Hepatocyte (in vitro differentiated cells): ENCODE measurements at regions not wholly inside any gene's neighbourhood (a gene's known extent, or its start where the extent isn't known, plus 50 kb on each side); places are given as distances from the start of the nearest gene placed in this dataset.

Source experiments
- DNase-seq: peaks from one replicate; pipeline ENCODE4 v3.0.0-alpha.2; 2016; ENCODE audit warnings: low spot score
- H2AFZ ChIP-seq: fragments of 200-600 bp; sonication (generic); 2 replicates; pipeline ENCODE4 v1.6.0; 2016; ENCODE audit warnings: antibody characterized with exemption, mild to moderate bottlenecking
- H3K27ac ChIP-seq: fragments of 200-600 bp; sonication (generic); 2 replicates; pipeline ENCODE4 v1.5.1; 2016; ENCODE audit warnings: mild to moderate bottlenecking
- H3K27me3 ChIP-seq: fragments of 200-600 bp; sonication (generic); 2 replicates; pipeline ENCODE4 v1.6.1; 2016
- H3K36me3 ChIP-seq: fragments of 200-600 bp; sonication (generic); replicated peaks from 2 replicates; pipeline ENCODE4 v1.5.1; 2016; ENCODE audit warnings: low read depth; ENCODE audit not compliant: insufficient read depth
- H3K4me1 ChIP-seq: fragments of 200-600 bp; sonication (generic); 2 replicates; pipeline ENCODE4 v1.5.1; 2016; ENCODE audit warnings: mild to moderate bottlenecking, moderate library complexity; ENCODE audit not compliant: insufficient read depth
- H3K4me2 ChIP-seq: fragments of 200-600 bp; sonication (generic); 2 replicates; pipeline ENCODE4 v1.6.0; 2016
- H3K4me3 ChIP-seq: fragments of 200-600 bp; sonication (generic); 2 replicates; pipeline ENCODE4 v1.5.1; 2016; ENCODE audit warnings: mild to moderate bottlenecking
- H3K79me2 ChIP-seq: fragments of 200-600 bp; sonication (generic); 2 replicates; pipeline ENCODE4 v1.6.0; 2017; ENCODE audit warnings: mild to moderate bottlenecking
- H3K9me2 ChIP-seq: fragments of 200-600 bp; sonication (generic); replicated peaks from 2 replicates; pipeline ENCODE4 v1.6.0; 2017; ENCODE audit warnings: mild to moderate bottlenecking; ENCODE audit not compliant: insufficient read depth
- H3K9me3 ChIP-seq: fragments of 200-600 bp; sonication (generic); 2 replicates; pipeline ENCODE4 v1.5.1; 2016; ENCODE audit warnings: low read depth, mild to moderate bottlenecking
- H4K20me1 ChIP-seq: fragments of 200-600 bp; sonication (generic); 2 replicates; pipeline ENCODE4 v1.6.0; 2016; ENCODE audit warnings: mild to moderate bottlenecking; ENCODE audit not compliant: insufficient read depth, poor library complexity, severe bottlenecking
- CTCF ChIP-seq: fragments of 200-600 bp; sonication (generic); IDR thresholded peaks from 2 replicates; pipeline ENCODE4 v1.5.1; 2016; ENCODE audit warnings: antibody characterized with exemption, mild to moderate bottlenecking; ENCODE audit not compliant: poor library complexity
- EZH2 ChIP-seq: fragments of 200-600 bp; sonication (generic); IDR thresholded peaks from 2 replicates; pipeline ENCODE4 v1.6.1; 2016; ENCODE audit warnings: antibody characterized with exemption, mild to moderate bottlenecking, borderline replicate concordance
- EZH2phosphoT487 ChIP-seq: fragments of 200-600 bp; sonication (generic); IDR thresholded peaks from one replicate; pipeline ENCODE4 v1.6.1; 2018; ENCODE audit warnings: antibody characterized with exemption, mild to moderate bottlenecking, low read depth, moderate library complexity; ENCODE audit not compliant: unreplicated experiment, severe bottlenecking
- WGBS: methylation state at CpG from one replicate; pipeline ENCODE4 v1.1.6; 2016; ENCODE audit warnings: low lambda C conversion rate; ENCODE audit errors: missing lambda C conversion rate; 5-methylcytosine and 5-hydroxymethylcytosine counted together

- TF ChIP-seq CTCF, result no peak
- no peak for TF ChIP-seq EZH2phosphoT487
- TF ChIP-seq EZH2, result no peak
- no peak overlapping the region for H2AFZ ChIP-seq
- no peaks in the 10 kb centered on the region for H3K27me3 ChIP-seq
- 97% methylated on average over 21 of the region's 21 CpGs for WGBS
- H3K4me1 ChIP-seq, result no peaks in the 10 kb centered on the region
- H3K27ac ChIP-seq, result no peak overlapping the region
- no peak overlapping the region for H3K4me2 ChIP-seq
- no peaks in the 10 kb centered on the region for H4K20me1 ChIP-seq
- no peak for DNase-seq
- no peaks in the 10 kb centered on the region for H3K9me3 ChIP-seq
- no peaks in the 10 kb centered on the region for H3K9me2 ChIP-seq
- H3K79me2 ChIP-seq, result no peaks in the 10 kb centered on the region
- H3K36me3 ChIP-seq, result no peaks in the 10 kb centered on the region
- no peak overlapping the region for H3K4me3 ChIP-seq
These were observed 264.7 kb downstream of the IRS2 start for GRCh38 chr13:109521719-109522118.

GRCh38 chr13:109517517-109517916, 268.9 kb downstream of the IRS2 start:
- no peak overlapping the region for H2AFZ ChIP-seq
- H3K27ac ChIP-seq, result no peak overlapping the region
- H3K4me1 ChIP-seq, result no peaks in the 10 kb centered on the region
- TF ChIP-seq CTCF (no peak), EZH2phosphoT487 (no peak), EZH2 (no peak)
- no peaks in the 10 kb centered on the region for H4K20me1 ChIP-seq
- no peak for DNase-seq
- no peak overlapping the region for H3K4me3 ChIP-seq
- H3K4me2 ChIP-seq, result no peak overlapping the region
- H3K9me2 ChIP-seq, result no peaks in the 10 kb centered on the region
- no peaks in the 10 kb centered on the region for H3K9me3 ChIP-seq
- no peaks in the 10 kb centered on the region for H3K79me2 ChIP-seq
- no peaks in the 10 kb centered on the region for H3K27me3 ChIP-seq
- no peaks in the 10 kb centered on the region for H3K36me3 ChIP-seq

GRCh38 chr13:109516186-109516585, 270.2 kb downstream of the IRS2 start:
- Histone ChIP-seq H3K4me1 (no peaks in the 10 kb centered on the region), H3K4me2 (no peak overlapping the region), H4K20me1 (no peaks in the 10 kb centered on the region), H3K36me3 (no peaks in the 10 kb centered on the region), H3K27me3 (no peaks in the 10 kb centered on the region), H2AFZ (no peak overlapping the region), H3K9me2 (no peaks in the 10 kb centered on the region), H3K9me3 (no peaks in the 10 kb centered on the region), H3K4me3 (no peak overlapping the region), H3K27ac (no peak overlapping the region), H3K79me2 (no peaks in the 10 kb centered on the region)
- DNase-seq, result no peak
- TF ChIP-seq EZH2phosphoT487, result no peak
- TF ChIP-seq CTCF, result no peak
- TF ChIP-seq EZH2, result no peak
- WGBS, result 47% methylated on average over 4 of the region's 4 CpGs

GRCh38 chr13:109510013-109510412, 276.4 kb downstream of the IRS2 start:
- H3K79me2 ChIP-seq, result no peaks in the 10 kb centered on the region
- 61% methylated on average over 3 of the region's 3 CpGs for WGBS

More at GRCh38 chr13:109510013-109510412, 276.4 kb downstream of the IRS2 start:
- Histone ChIP-seq H3K4me3 (no peak overlapping the region), H3K9me2 (no peaks in the 10 kb centered on the region), H3K4me2 (peak overlapping the region; percentile 6), H4K20me1 (no peaks in the 10 kb centered on the region), H3K36me3 (no peaks in the 10 kb centered on the region), H3K27me3 (no peaks in the 10 kb centered on the region), H2AFZ (no peak overlapping the region), H3K9me3 (no peaks in the 10 kb centered on the region), H3K27ac (peak overlapping the region; percentile 82), H3K4me1 (peaks cover 10% of the 10 kb centered on the region)
- DNase-seq, result no peak
- TF ChIP-seq CTCF, result no peak
- no peak for TF ChIP-seq EZH2phosphoT487
- no peak for TF ChIP-seq EZH2
